Ascending aorta (tissue), 2 donors: ENCODE measurements at regions not wholly inside any gene's neighbourhood (a gene's known extent, or its start where the extent isn't known, plus 50 kb on each side); places are given as distances from the start of the nearest gene placed in this dataset.

Experiments used
- DNase-seq, 2 donors: peaks; one replicate each; pipeline ENCODE4 v3.0.0-alpha.2; 2019; ENCODE audit warnings: low spot score in 2 of 2
- H3K27ac ChIP-seq, 2 donors: fragments of 200-600 bp; sonication (generic); one replicate each; pipeline ENCODE4 v1.5.1; 2016 to 2017; ENCODE audit warnings: mild to moderate bottlenecking in 1 of 2
- H3K27me3 ChIP-seq: fragments of 200-600 bp; sonication (generic); one replicate; pipeline ENCODE4 v1.5.1; 2017
- H3K36me3 ChIP-seq, 2 donors: fragments of 200-600 bp; sonication (generic); one replicate each; pipeline ENCODE4 v1.5.1; 2016
- H3K4me1 ChIP-seq, 2 donors: fragments of 200-600 bp; sonication (generic); one replicate each; pipeline ENCODE4 v1.5.1; 2016 to 2017; ENCODE audit warnings: mild to moderate bottlenecking in 1 of 2
- H3K4me3 ChIP-seq, 2 donors: fragments of 200-600 bp; sonication (generic); one replicate each; pipeline ENCODE4 v1.5.1; 2016 to 2017; ENCODE audit warnings: mild to moderate bottlenecking in 1 of 2
- H3K9me3 ChIP-seq, 2 donors: fragments of 200-600 bp; sonication (generic); one replicate each; pipeline ENCODE4 v1.5.1; 2016
- intact Hi-C: fragments of 100-400 bp; cut with DNase I; formaldehyde crosslinking; loops from one replicate; pipeline ENCODE4 v1.15.1; 2023
- TF ChIP-seq, protein P1 (sequence below), 3 experiments: fragments of 200-600 bp in 2 of 3; fragments of 450-650 bp in 1 of 3; sonication (generic) in 2 of 3; IDR thresholded peaks; one replicate each; pipeline ENCODE4 v1.5.1; 2016 to 2019; ENCODE audit warnings: antibody characterized with exemption in 3 of 3, mild to moderate bottlenecking in 1 of 3, moderate library complexity in 1 of 3

DNA sequence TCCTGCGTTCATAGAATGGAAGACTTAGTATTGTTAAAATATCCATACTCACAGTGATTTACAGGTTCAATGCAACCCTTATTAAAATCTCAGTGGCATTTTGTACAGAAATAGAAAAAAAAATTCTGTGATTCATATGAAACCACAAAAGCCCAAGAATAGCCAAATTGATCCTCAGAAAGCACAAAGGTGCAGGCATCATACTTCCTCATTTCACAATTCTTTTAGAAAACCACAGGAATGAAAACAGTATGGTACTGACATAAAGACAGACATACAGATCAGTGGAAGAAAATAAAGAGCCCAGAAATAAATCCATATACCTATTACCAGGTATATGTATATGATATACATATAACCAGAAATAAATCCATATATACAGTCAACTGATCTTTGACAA is 86.8 kb upstream of the MEGF10 start:
- intact Hi-C loops, result no loop called here
- TF ChIP-seq, protein P1, sequence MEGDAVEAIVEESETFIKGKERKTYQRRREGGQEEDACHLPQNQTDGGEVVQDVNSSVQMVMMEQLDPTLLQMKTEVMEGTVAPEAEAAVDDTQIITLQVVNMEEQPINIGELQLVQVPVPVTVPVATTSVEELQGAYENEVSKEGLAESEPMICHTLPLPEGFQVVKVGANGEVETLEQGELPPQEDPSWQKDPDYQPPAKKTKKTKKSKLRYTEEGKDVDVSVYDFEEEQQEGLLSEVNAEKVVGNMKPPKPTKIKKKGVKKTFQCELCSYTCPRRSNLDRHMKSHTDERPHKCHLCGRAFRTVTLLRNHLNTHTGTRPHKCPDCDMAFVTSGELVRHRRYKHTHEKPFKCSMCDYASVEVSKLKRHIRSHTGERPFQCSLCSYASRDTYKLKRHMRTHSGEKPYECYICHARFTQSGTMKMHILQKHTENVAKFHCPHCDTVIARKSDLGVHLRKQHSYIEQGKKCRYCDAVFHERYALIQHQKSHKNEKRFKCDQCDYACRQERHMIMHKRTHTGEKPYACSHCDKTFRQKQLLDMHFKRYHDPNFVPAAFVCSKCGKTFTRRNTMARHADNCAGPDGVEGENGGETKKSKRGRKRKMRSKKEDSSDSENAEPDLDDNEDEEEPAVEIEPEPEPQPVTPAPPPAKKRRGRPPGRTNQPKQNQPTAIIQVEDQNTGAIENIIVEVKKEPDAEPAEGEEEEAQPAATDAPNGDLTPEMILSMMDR (IDR thresholded peaks at IDR 0.05), result no peak
- Histone ChIP-seq H3K9me3 (no peaks in the 10 kb centered on the region), H3K27me3 (no peaks in the 10 kb centered on the region), H3K4me1 (no peaks in the 10 kb centered on the region), H3K36me3 (no peaks in the 10 kb centered on the region), H3K27ac (no peak overlapping the region), H3K4me3 (no peak overlapping the region)
- no peak for DNase-seq

DNA sequence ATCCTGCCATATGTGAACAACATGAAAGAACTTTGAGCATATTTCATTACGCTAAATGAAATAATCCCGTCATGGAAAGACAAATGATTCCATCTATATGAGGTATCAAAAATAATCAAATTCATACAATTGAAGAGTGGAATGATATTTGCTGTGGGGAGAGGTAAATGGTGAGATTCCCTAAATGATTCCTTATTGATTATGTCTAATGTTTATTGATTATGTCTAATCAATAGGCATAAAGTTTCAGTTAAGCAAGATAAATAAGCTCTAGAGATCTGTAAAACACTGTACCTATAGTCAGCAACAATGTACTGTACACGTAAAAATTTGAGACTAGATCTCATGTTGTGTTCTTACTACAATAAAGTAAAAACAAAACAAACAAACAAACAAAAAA is 85.4 kb upstream of the MEGF10 start:
- Histone ChIP-seq H3K4me3 (no peak overlapping the region), H3K27ac (no peak overlapping the region), H3K9me3 (no peaks in the 10 kb centered on the region), H3K4me1 (no peaks in the 10 kb centered on the region), H3K36me3 (no peaks in the 10 kb centered on the region), H3K27me3 (no peaks in the 10 kb centered on the region)
- TF ChIP-seq, protein P1 (IDR thresholded peaks at IDR 0.05), result no peak
- DNase-seq, result no peak
- intact Hi-C loops, result no loop called here

DNA sequence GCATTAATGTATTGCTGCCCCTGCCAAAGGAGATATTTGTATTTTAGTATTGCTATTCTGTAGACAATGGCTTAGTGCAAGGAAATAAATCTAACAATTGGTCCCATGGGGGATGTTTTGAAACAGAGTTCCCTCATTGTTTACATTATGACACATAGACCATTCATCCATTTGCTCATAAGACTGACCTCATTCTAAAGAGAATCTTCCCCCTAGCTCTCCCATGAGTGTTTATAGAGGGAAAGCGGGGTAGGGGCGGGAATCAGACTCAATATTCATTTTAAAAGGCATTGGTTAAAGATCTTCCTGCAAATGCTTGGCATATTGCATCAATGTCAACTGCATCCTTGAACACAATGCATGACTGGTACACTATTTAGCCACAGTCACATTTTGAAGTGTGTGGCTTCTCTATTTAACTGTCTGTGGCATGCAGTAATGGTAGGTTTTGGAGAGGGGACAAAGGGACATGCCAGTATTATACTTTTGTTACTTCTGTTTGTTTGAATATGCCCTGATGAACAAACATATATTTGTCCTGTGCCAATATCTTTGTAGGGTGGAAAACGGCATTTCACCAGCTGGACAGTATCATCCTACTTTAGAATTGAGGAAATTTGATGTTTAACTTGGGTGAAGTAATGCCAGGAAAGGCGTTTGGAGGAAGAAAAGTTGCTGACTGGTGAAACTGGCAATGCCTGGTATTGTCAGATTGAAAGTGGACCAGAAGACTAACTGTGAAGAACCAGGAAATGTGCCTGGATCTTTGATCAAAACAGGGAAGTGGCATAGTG is 84.1 kb upstream of the MEGF10 start:
- intact Hi-C loops, result no loop called here

DNA sequence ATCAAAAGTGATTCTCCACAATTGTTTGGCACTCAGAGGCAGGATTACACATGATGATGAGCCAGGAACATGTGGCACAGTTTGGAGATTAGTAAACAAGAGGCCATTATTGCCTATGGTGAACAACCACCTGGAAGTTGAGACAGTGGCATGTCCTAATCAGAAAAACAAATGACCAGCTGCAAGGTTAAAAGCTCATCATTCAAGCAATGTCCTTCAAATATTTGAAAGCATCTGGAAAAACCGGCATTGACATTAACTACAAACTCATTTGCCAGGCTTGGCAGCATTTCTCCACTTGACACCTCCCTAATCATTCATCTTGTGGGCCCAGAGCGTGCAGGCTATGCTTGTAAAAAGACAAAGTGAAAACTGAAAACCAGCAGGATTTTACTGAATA is 80.6 kb upstream of the MEGF10 start:
- Histone ChIP-seq H3K27me3 (no peaks in the 10 kb centered on the region), H3K36me3 (no peaks in the 10 kb centered on the region), H3K27ac (no peak overlapping the region), H3K9me3 (no peaks in the 10 kb centered on the region), H3K4me3 (no peak overlapping the region), H3K4me1 (no peaks in the 10 kb centered on the region)
- TF ChIP-seq, protein P1 (IDR thresholded peaks at IDR 0.05), result no peak
- intact Hi-C loops, result no loop called here
- DNase-seq, result no peak

More for the DNA sequence above, 84.1 kb upstream of the MEGF10 start:
- H3K27ac ChIP-seq, result no peak overlapping the region
- TF ChIP-seq, protein P1 (IDR thresholded peaks at IDR 0.05), result no peak
- H3K4me1 ChIP-seq, result no peaks in the 10 kb centered on the region
- DNase-seq, result no peak
- H3K36me3 ChIP-seq, result no peaks in the 10 kb centered on the region
- no peak overlapping the region for H3K4me3 ChIP-seq
- H3K9me3 ChIP-seq, result no peaks in the 10 kb centered on the region
- no peaks in the 10 kb centered on the region for H3K27me3 ChIP-seq

DNA sequence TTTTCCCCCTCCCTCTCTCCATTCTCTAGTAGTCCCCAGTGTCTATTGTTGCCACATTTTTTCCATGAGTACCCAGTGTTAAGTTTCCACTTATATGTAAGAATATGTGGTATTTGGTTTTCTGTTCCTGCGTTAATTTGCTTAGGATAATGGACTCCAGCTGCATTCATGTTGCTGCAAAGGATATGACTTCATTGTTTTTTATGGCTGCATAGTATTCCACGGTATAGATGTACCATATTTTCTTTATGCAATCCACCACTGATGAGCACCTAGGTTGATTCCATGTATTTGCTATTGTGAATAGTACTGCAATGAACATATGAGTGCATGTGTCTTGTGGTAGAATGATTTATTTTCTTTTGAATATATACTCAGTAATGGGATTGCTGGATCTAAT is 77.4 kb upstream of the MEGF10 start:
- TF ChIP-seq, protein P1 (IDR thresholded peaks at IDR 0.05), result no peak
- Histone ChIP-seq H3K36me3 (no peaks in the 10 kb centered on the region), H3K27ac (no peak overlapping the region), H3K27me3 (no peaks in the 10 kb centered on the region), H3K4me3 (no peak overlapping the region), H3K9me3 (no peaks in the 10 kb centered on the region), H3K4me1 (no peaks in the 10 kb centered on the region)
- DNase-seq, result no peak
- intact Hi-C loops, result no loop called here
